B cell (primary cell): ENCODE measurements at regions not wholly inside any gene's neighbourhood (a gene's known extent, or its start where the extent isn't known, plus 50 kb on each side); places are given as distances from the start of the nearest gene placed in this dataset.

ENCODE experiments used
- ATAC-seq: fragments of 200-7000 bp; cut with Tn5 transposase; one replicate; pipeline ENCODE4 v1.10.0; 2021; ENCODE audit warnings: low read depth, mild to moderate bottlenecking, moderate number of reproducible peaks, moderate library complexity
- CTCF ChIA-PET: fragments of 350-600 bp; sonication (Branson Sonifier 250); formaldehyde crosslinking; loops from one replicate; lab custom pipeline; 2021; ENCODE audit warnings: antibody characterized with exemption, inconsistent platforms; lab: Charles Lee
- POLR2A ChIA-PET: fragments of 350-600 bp; sonication (Branson Sonifier 250); formaldehyde crosslinking; loops from one replicate; lab custom pipeline; 2021; ENCODE audit warnings: antibody characterized with exemption; lab: Charles Lee
- DNase-seq: peaks from one replicate; pipeline ENCODE4 v3.0.0; 2013
- H2AFZ ChIP-seq: 2 replicates; pipeline ENCODE4 v1.6.1; 2012; ENCODE audit warnings: mild to moderate bottlenecking, low read depth, low read length; ENCODE audit not compliant: insufficient read depth, poor library complexity, severe bottlenecking
- H3K27ac ChIP-seq, 2 donors: 1 replicate in 1 of 2; 2 replicates in 1 of 2; pipeline ENCODE4 v1.5.1; 2012 to 2013; ENCODE audit warnings: low read length in 2 of 2, mild to moderate bottlenecking in 2 of 2, moderate library complexity in 1 of 2
- H3K27me3 ChIP-seq, 4 experiments: fragments of 200-600 bp in 1 of 4; sonication (generic) in 1 of 4; replicated peaks in 1 of 4; 1 replicate in 2 of 4; 2 replicates in 2 of 4; pipeline versions ENCODE4 v1.6.1 to v1.7.0; 2013 to 2016; ENCODE audit warnings: low read length in 3 of 4, mild to moderate bottlenecking in 2 of 4, mixed read lengths in 1 of 4, moderate library complexity in 1 of 4; ENCODE audit not compliant: insufficient read depth in 4 of 4, control insufficient read depth in 3 of 4; ENCODE audit errors: control extremely low read depth in 1 of 4
- H3K36me3 ChIP-seq, 2 experiments: replicated peaks in 1 of 2; 1 replicate in 1 of 2; 2 replicates in 1 of 2; pipeline versions ENCODE4 v1.6.1 to v1.7.1; 2013; ENCODE audit warnings: low read length in 1 of 2; ENCODE audit not compliant: insufficient read depth in 2 of 2, control insufficient read depth in 1 of 2; ENCODE audit errors: control extremely low read depth in 1 of 2, extremely low read depth in 1 of 2
- H3K4me1 ChIP-seq, 2 donors: fragments of 200-600 bp in 1 of 2; sonication (generic) in 1 of 2; 1 replicate in 1 of 2; 2 replicates in 1 of 2; pipeline versions ENCODE4 v1.5.1 to v1.6.1; 2013 to 2017; ENCODE audit warnings: low read length in 2 of 2; ENCODE audit not compliant: control insufficient read depth in 2 of 2, insufficient read depth in 2 of 2
- H3K4me2 ChIP-seq: replicated peaks from 2 replicates; pipeline ENCODE3; 2012; ENCODE audit warnings: mild to moderate bottlenecking, low read depth, low read length; ENCODE audit not compliant: poor library complexity, severe bottlenecking
- H3K4me3 ChIP-seq, 5 experiments: fragments of 200-600 bp in 1 of 5; sonication (generic) in 1 of 5; 1 replicate in 3 of 5; 2 replicates in 2 of 5; pipeline versions ENCODE4 v1.5.1 to v1.7.0; 2011 to 2016; ENCODE audit warnings: low read length in 4 of 5, mild to moderate bottlenecking in 4 of 5, low read depth in 2 of 5, control low read depth in 1 of 5, moderate library complexity in 1 of 5; ENCODE audit not compliant: insufficient read depth in 1 of 5; ENCODE audit errors: control extremely low read depth in 1 of 5, extremely low read depth in 1 of 5
- H3K79me2 ChIP-seq: fragments of 200-600 bp; sonication (generic); one replicate; pipeline ENCODE4 v1.6.0; 2016; ENCODE audit warnings: low read length; ENCODE audit not compliant: control insufficient read depth, insufficient read depth
- H3K9ac ChIP-seq: fragments of 200-600 bp; sonication (generic); 2 replicates; pipeline ENCODE4 v1.6.1; 2017; ENCODE audit warnings: mild to moderate bottlenecking, low read length, moderate library complexity
- H3K9me3 ChIP-seq, 3 donors: one replicate each; pipeline versions ENCODE4 v1.6.1 to v1.7.1; 2013; ENCODE audit warnings: low read length in 2 of 3; ENCODE audit not compliant: control insufficient read depth in 2 of 3, insufficient read depth in 1 of 3; ENCODE audit errors: control extremely low read depth in 1 of 3
- H4K20me1 ChIP-seq: 2 replicates; pipeline ENCODE4 v1.6.0; 2012; ENCODE audit warnings: mild to moderate bottlenecking, low read length; ENCODE audit not compliant: insufficient read depth, control insufficient read depth, poor library complexity, severe bottlenecking
- H3K27ac Mint-ChIP-seq: one replicate; pipeline ENCODE4 v1.8.0; 2021; ENCODE audit warnings: mixed read lengths
- H3K27me3 Mint-ChIP-seq: one replicate; pipeline ENCODE4 v1.8.0; 2021; ENCODE audit warnings: mixed read lengths
- H3K4me1 Mint-ChIP-seq: one replicate; pipeline ENCODE4 v1.8.0; 2021; ENCODE audit warnings: mixed read lengths
- H3K4me3 Mint-ChIP-seq: one replicate; pipeline ENCODE4 v1.8.0; 2021; ENCODE audit warnings: mixed read lengths
- H3K9me3 Mint-ChIP-seq: one replicate; pipeline ENCODE4 v1.8.0; 2022; ENCODE audit warnings: mixed read lengths; ENCODE audit not compliant: insufficient read depth
- CTCF ChIP-seq: fragments of 200-600 bp; IDR thresholded peaks from one replicate; pipeline ENCODE4 v1.8.0; 2022; ENCODE audit warnings: antibody characterized with exemption, mild to moderate bottlenecking
- EZH2 ChIP-seq: IDR thresholded peaks from 2 replicates; pipeline ENCODE4 v1.6.1; 2012; ENCODE audit warnings: borderline replicate concordance, low read depth, mild to moderate bottlenecking, moderate library complexity, low read length; ENCODE audit not compliant: insufficient read depth, poor library complexity, severe bottlenecking
- WGBS: methylation state at CpG from one replicate; pipeline ENCODE4 v1.1.5; 2013; ENCODE audit warnings: missing lambda C conversion rate; ENCODE audit not compliant: insufficient coverage; 5-methylcytosine and 5-hydroxymethylcytosine counted together
- intact Hi-C: fragments of 100-400 bp; cut with micrococcal nuclease; formaldehyde crosslinking; loops from one replicate; pipeline ENCODE4 v1.10.0; 2022

DNA sequence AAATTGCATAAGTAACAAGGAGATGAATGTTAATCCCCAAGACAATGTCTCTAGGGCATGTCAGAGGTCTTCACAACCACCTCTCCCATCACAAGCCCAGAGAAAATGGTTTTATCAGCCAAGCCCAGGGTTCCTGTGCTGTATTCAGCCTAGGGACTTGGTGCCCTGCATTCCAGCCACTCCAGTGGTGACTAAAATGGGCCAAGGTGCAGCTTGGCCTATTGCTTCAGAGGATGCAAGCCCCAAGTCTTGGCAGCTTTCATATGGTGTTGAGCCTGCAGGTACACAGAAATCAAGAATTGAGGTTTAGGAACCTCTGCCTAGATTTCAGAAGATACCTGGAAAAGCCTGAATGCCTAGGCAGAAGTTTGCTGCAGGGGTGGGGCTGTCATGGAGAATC is 1118.6 kb downstream of the PLA2G4A start:
- intact Hi-C loops = no loop called here

DNA sequence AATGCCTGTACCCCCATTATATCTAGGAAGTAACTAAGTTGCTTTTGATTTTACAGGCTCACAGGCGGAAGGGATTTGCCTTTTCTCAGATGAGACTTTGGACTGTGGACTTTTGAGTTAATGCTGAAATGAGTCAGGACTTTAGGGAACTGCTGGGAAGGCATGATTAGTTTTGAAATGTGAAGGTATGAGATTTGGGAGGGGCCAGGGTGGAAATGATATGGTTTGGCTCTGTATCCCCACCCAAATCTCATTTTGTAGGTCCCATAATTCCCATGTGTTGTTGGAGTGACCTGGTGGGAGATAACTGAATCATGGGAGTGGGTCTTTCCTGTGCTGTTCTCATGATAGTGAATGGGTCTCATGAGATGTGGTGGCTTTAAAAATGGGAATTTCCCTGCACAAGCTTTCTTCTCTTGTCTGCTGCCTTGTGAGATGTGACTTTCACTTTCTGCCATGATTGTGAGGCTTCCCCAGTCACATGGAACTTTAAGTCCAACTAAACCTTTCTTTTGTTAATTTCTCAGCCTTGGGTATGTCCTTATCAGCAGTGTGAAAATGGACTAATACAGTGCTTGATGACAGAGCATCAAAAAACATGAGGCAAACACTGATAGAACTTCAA is 1119.5 kb downstream of the PLA2G4A start:
- intact Hi-C loops = no loop called here
- TF ChIP-seq CTCF (no peak), EZH2 (no peak)
- Mint-ChIP-seq H3K27ac (no peak overlapping the region), H3K4me1 (no peaks in the 10 kb centered on the region), H3K27me3 (no peaks in the 10 kb centered on the region), H3K4me3 (no peak overlapping the region), H3K9me3 (peaks cover 29% of the 10 kb centered on the region)
- ATAC-seq = no peak
- Histone ChIP-seq H3K9me3 (peaks cover 0 to 6% (median 0%) of the 10 kb centered on the region in 3 donors), H3K4me1 (no peaks in the 10 kb centered on the region), H3K4me3 (no peak overlapping the region), H3K27ac (no peak overlapping the region), H3K9ac (no peak overlapping the region), H2AFZ (no peak overlapping the region), H3K4me2 (no peak overlapping the region), H3K36me3 (no peaks in the 10 kb centered on the region), H3K27me3 (no peaks in the 10 kb centered on the region), H4K20me1 (no peaks in the 10 kb centered on the region), H3K79me2 (no peaks in the 10 kb centered on the region)
- WGBS = 60% methylated on average over 1 of the region's 1 CpG
- CTCF ChIA-PET = no interaction called here
- POLR2A ChIA-PET = no interaction called here
- DNase-seq = no peak

More for the DNA sequence above, 1118.6 kb downstream of the PLA2G4A start:
- no peak for DNase-seq
- CTCF ChIA-PET = no interaction called here
- POLR2A ChIA-PET = no interaction called here
- no peak overlapping the region for H3K9ac ChIP-seq
- H3K9me3 ChIP-seq = peaks cover 0 to 6% (median 0%) of the 10 kb centered on the region in 3 donors
- no peaks in the 10 kb centered on the region for H3K4me1 ChIP-seq
- H2AFZ ChIP-seq = no peak overlapping the region
- H3K27me3 ChIP-seq = no peaks in the 10 kb centered on the region
- Mint-ChIP-seq H3K27me3 (no peaks in the 10 kb centered on the region), H3K9me3 (peaks cover 24% of the 10 kb centered on the region), H3K4me3 (no peak overlapping the region), H3K27ac (no peak overlapping the region), H3K4me1 (no peaks in the 10 kb centered on the region)
- ATAC-seq = no peak
- H3K4me2 ChIP-seq = no peak overlapping the region
- H3K79me2 ChIP-seq = no peaks in the 10 kb centered on the region
- H3K27ac ChIP-seq = no peak overlapping the region
- TF ChIP-seq CTCF (no peak), EZH2 (no peak)
- H3K4me3 ChIP-seq = no peak overlapping the region
- H4K20me1 ChIP-seq = no peaks in the 10 kb centered on the region
- no peaks in the 10 kb centered on the region for H3K36me3 ChIP-seq
